Stimulated activated naive CD8-positive, alpha-beta T cell treated with anti-CD3 and anti-CD28 coated beads, Interleukin-15, Interleukin-2, amounts not matched to agents 100 ng/mL and 50 ng/mL, for 24 hours (primary cell): ENCODE measurements at regions not wholly inside any gene's neighbourhood (a gene's known extent, or its start where the extent isn't known, plus 50 kb on each side); places are given as distances from the start of the nearest gene placed in this dataset.
"Not testable (repeated sequence)": the region's sequence is repeated elsewhere in the genome, so short reads cannot be mapped to it uniquely, and the experiment has no call there.

Source experiments
- H3K27ac Mint-ChIP-seq: one replicate; pipeline ENCODE4 v1.8.0; 2021; ENCODE audit warnings: mild to moderate bottlenecking, mixed read lengths
- H3K27me3 Mint-ChIP-seq: one replicate; pipeline ENCODE4 v1.8.0; 2021; ENCODE audit warnings: mixed read lengths
- H3K36me3 Mint-ChIP-seq: one replicate; pipeline ENCODE4 v1.8.0; 2021; ENCODE audit warnings: low read depth, mixed read lengths
- H3K4me1 Mint-ChIP-seq: one replicate; pipeline ENCODE4 v1.8.0; 2021; ENCODE audit warnings: low read depth, mixed read lengths
- H3K4me3 Mint-ChIP-seq: one replicate; pipeline ENCODE4 v1.8.0; 2021; ENCODE audit warnings: mild to moderate bottlenecking, mixed read lengths
- H3K9me3 Mint-ChIP-seq: one replicate; pipeline ENCODE4 v1.8.0; 2021; ENCODE audit warnings: mixed read lengths

- Mint-ChIP-seq H3K27me3 (peaks cover 20% of the 10 kb centered on the region), H3K4me3 (no peak overlapping the region), H3K27ac (no peak overlapping the region), H3K4me1 (no peaks in the 10 kb centered on the region), H3K9me3 (no peaks in the 10 kb centered on the region), H3K36me3 (no peaks in the 10 kb centered on the region)
Measured at GRCh38 chr17:31688701-31689100, 170.3 kb downstream of the COPRS start.

DNA sequence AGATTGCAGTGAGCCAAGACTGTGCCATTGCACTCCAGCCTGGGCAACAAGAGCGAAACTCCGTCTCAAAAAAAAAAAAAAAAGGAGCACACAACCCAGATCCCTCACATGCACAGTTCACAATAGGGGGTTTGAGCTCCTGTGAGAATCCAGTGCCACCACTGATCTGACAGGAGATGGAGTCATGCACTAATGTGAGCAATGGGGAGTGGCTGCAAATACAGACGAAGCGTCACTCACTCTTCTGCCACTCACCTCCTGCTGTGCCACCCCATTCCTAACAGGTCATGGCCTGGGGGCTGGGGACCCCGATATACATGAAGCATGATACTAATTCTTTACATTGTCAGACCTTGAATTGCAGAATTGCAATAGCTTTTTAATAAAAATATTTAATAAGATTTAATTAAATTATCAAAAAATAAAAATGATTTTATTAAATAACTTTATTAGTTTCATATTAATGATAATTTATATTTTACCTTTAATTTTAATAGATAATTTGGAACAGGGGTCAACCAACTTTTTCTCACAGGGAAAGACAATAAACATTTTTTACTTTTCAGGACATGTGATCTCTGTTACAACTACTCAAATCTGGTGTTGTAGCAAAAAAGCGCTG lies 171.4 kb downstream of the COPRS start:
- Mint-ChIP-seq H3K9me3 (no peaks in the 10 kb centered on the region), H3K4me3 (no peak overlapping the region), H3K27me3 (peaks cover 29% of the 10 kb centered on the region), H3K36me3 (no peaks in the 10 kb centered on the region), H3K27ac (no peak overlapping the region), H3K4me1 (no peaks in the 10 kb centered on the region)

DNA sequence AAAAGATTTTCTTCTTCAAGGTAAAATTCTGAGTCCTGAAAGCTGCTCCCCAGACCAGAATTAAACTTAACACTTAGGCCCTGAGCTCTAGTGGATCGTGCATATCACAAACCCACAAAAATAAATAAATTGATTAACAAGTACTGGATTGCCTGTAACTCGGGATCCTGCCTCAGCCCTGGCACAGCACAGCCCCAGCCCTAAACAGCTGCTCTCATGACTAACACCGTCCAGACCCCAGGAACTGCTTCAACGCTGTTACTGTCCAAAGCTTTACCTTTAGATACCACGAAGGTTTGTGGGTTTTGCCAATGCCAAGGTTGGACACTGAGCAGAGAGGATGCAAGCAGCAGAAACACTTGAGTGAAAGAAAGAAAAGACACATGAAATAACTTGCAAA lies 172.5 kb downstream of the COPRS start:
- no peak overlapping the region for H3K4me3 Mint-ChIP-seq
- H3K36me3 Mint-ChIP-seq, result no peaks in the 10 kb centered on the region
- H3K4me1 Mint-ChIP-seq, result no peaks in the 10 kb centered on the region
- H3K27me3 Mint-ChIP-seq, result peaks cover 38% of the 10 kb centered on the region
- no peak overlapping the region for H3K27ac Mint-ChIP-seq
- no peaks in the 10 kb centered on the region for H3K9me3 Mint-ChIP-seq

- H3K4me1 Mint-ChIP-seq, result peaks cover 8% of the 10 kb centered on the region
- H3K27me3 Mint-ChIP-seq, result peaks cover 46% of the 10 kb centered on the region
- H3K4me3 Mint-ChIP-seq, result no peak overlapping the region
- no peaks in the 10 kb centered on the region for H3K9me3 Mint-ChIP-seq
- H3K27ac Mint-ChIP-seq, result no peak overlapping the region
- no peaks in the 10 kb centered on the region for H3K36me3 Mint-ChIP-seq
Measured at GRCh38 chr17:31684901-31685300, 174.1 kb downstream of the COPRS start.

GRCh38 chr17:31680126-31680525 lies 178.9 kb downstream of the COPRS start:
- Mint-ChIP-seq H3K27ac (peak overlapping the region; percentile 47), H3K4me3 (peak overlapping the region; percentile 35), H3K36me3 (no peaks in the 10 kb centered on the region), H3K4me1 (peaks cover 25% of the 10 kb centered on the region), H3K27me3 (peaks cover 57% of the 10 kb centered on the region), H3K9me3 (no peaks in the 10 kb centered on the region)

GRCh38 chr17:31679667-31680066 lies 179.4 kb downstream of the COPRS start:
- Mint-ChIP-seq H3K4me1 (peaks cover 29% of the 10 kb centered on the region), H3K36me3 (no peaks in the 10 kb centered on the region), H3K4me3 (no peak overlapping the region), H3K27ac (peak overlapping the region; percentile 47), H3K9me3 (no peaks in the 10 kb centered on the region), H3K27me3 (peaks cover 57% of the 10 kb centered on the region)

- Mint-ChIP-seq H3K4me1 (peaks cover 29% of the 10 kb centered on the region), H3K9me3 (no peaks in the 10 kb centered on the region), H3K36me3 (no peaks in the 10 kb centered on the region), H3K27me3 (peaks cover 55% of the 10 kb centered on the region), H3K27ac (no peak overlapping the region), H3K4me3 (no peak overlapping the region)
Measured at GRCh38 chr17:31678431-31678830, 180.6 kb downstream of the COPRS start.

DNA sequence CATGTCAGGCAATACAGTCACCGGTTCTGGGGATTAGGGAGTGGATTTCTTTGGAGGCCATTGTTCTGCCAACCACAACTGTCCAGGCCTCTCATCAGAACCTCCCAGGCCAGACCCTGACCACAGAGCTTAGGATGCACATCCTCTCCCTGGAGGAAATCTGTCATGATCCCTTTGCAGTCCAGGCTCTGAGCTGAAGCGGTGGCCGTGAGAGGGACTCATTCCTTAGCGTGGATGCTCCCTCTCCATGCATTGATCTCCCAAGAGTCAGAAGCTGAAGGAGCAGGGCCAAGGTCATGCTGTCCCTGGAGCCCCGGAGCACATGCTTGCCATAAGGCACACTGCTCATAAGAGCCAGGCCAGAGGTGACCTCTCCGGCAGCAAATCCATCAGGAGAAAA lies 181.4 kb downstream of the COPRS start:
- Mint-ChIP-seq H3K27ac (no peak overlapping the region), H3K27me3 (peaks cover 55% of the 10 kb centered on the region), H3K4me3 (no peak overlapping the region), H3K4me1 (peaks cover 29% of the 10 kb centered on the region), H3K9me3 (no peaks in the 10 kb centered on the region), H3K36me3 (no peaks in the 10 kb centered on the region)

DNA sequence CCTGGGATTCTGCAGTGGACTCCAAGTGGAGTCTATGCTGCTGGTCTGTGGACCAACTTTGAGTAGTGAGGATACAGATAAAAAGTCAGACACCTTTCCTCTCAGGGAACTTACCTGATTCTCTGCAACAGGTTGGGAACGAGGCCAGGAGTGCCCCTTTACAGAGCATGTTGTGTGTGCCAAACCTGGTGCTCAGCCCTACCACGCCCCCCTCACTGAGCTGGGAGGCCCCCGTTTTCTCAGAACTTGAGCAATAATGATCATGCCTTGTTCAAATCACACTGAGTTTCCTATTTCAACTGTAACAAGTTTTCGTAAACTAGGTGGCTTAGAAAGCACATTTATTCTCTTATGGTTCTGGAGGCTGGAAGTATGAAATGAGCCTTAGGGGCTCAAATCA lies 182.0 kb downstream of the COPRS start:
- no peaks in the 10 kb centered on the region for H3K9me3 Mint-ChIP-seq
- H3K4me1 Mint-ChIP-seq, result peaks cover 29% of the 10 kb centered on the region
- no peaks in the 10 kb centered on the region for H3K36me3 Mint-ChIP-seq
- H3K27ac Mint-ChIP-seq, result no peak overlapping the region
- no peak overlapping the region for H3K4me3 Mint-ChIP-seq
- peaks cover 56% of the 10 kb centered on the region for H3K27me3 Mint-ChIP-seq

DNA sequence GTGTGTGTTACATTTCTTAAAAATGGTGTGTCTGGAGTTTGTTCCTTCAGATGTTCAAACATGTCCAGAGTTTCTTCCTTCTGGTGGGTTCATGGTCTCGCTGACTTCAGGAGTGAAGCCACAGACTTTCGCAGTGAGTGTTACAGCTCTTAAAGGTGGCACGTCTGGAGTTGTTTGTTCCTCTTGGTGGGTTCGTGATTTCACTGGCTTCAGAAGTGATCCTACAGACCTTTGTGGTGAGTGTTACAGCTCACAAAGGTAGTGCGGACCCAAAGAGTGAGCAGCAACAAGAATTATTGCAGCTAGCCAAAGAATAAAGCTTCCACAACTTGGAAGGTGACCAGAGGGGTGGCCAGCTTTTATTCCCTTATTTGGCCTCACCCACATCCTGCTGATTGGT lies 183.7 kb downstream of the COPRS start:
- H3K9me3 Mint-ChIP-seq, H3K36me3 Mint-ChIP-seq, H3K4me3 Mint-ChIP-seq, H3K27ac Mint-ChIP-seq: not testable (repeated sequence)
- Mint-ChIP-seq H3K4me1 (peaks cover 26% of the 10 kb centered on the region), H3K27me3 (peaks cover 57% of the 10 kb centered on the region)

GRCh38 chr17:31674717-31675349 lies 184.2 kb downstream of the COPRS start:
- H3K4me1 Mint-ChIP-seq, result peaks cover 21% of the 10 kb centered on the region
- no peak overlapping the region for H3K4me3 Mint-ChIP-seq

DNA sequence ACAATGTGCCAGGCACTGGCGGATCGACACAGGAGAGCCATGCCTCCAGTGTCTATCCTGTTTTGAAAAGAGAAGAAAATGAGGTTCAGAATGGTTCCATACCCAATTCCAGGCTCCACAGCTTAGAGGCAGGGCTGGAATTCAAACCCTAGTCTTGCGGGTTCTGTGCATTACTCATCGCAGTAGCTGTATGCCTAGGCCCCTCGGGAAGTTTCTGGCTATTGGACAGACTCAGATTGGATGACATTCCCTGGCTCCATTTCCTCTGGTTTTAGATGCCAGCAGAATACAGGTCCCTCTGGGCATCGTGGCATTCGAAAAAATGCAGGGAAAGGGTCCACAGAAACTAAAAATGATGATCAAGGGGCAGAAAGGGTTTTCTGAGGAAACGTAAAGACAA lies 184.7 kb downstream of the COPRS start:
- no peak overlapping the region for H3K27ac Mint-ChIP-seq
- no peaks in the 10 kb centered on the region for H3K9me3 Mint-ChIP-seq
- H3K4me3 Mint-ChIP-seq, result no peak overlapping the region
- peaks cover 17% of the 10 kb centered on the region for H3K4me1 Mint-ChIP-seq
- H3K36me3 Mint-ChIP-seq, result no peaks in the 10 kb centered on the region
- peaks cover 53% of the 10 kb centered on the region for H3K27me3 Mint-ChIP-seq

More at GRCh38 chr17:31674717-31675349, 184.2 kb downstream of the COPRS start:
- peaks cover 51% of the 10 kb centered on the region for H3K27me3 Mint-ChIP-seq
- H3K9me3 Mint-ChIP-seq, result no peaks in the 10 kb centered on the region
- H3K36me3 Mint-ChIP-seq, result no peaks in the 10 kb centered on the region
- peak overlapping the region; percentile 19 for H3K27ac Mint-ChIP-seq

DNA sequence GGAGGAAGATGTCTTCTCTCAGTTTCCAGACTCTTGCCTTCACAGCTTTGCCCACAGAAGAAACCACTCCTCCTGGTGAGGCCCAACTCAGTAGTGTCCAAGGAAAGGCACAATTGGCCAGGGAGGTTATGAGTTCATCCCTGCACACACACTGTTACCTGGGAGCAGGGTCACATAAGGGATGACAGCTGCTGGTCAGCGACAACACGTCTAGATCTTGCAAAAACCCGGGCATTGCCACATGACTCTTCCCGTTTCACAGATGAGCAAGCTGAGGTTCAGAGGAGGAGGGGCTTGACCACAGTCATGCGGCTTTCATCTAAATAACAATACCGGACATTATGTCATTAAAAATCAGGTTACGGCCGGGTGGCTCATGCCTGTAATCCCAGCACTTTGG lies 186.0 kb downstream of the COPRS start:
- H3K9me3 Mint-ChIP-seq, result no peaks in the 10 kb centered on the region
- H3K27me3 Mint-ChIP-seq, result peaks cover 60% of the 10 kb centered on the region
- H3K4me1 Mint-ChIP-seq, result peaks cover 17% of the 10 kb centered on the region
- H3K27ac Mint-ChIP-seq, result no peak overlapping the region
- H3K4me3 Mint-ChIP-seq, result no peak overlapping the region
- H3K36me3 Mint-ChIP-seq, result no peaks in the 10 kb centered on the region

GRCh38 chr17:31672161-31672819 lies 186.8 kb downstream of the COPRS start:
- Mint-ChIP-seq H3K36me3 (no peaks in the 10 kb centered on the region), H3K4me3 (no peak overlapping the region), H3K4me1 (peaks cover 11% of the 10 kb centered on the region), H3K27ac (no peak overlapping the region), H3K9me3 (no peaks in the 10 kb centered on the region), H3K27me3 (peaks cover 61% of the 10 kb centered on the region)

GRCh38 chr17:31663576-31663975 lies 195.5 kb downstream of the COPRS start:
- no peak overlapping the region for H3K27ac Mint-ChIP-seq
- H3K4me3 Mint-ChIP-seq, result no peak overlapping the region
- peaks cover 15% of the 10 kb centered on the region for H3K9me3 Mint-ChIP-seq
- no peaks in the 10 kb centered on the region for H3K36me3 Mint-ChIP-seq
- H3K4me1 Mint-ChIP-seq, result no peaks in the 10 kb centered on the region
- H3K27me3 Mint-ChIP-seq, result peaks cover 32% of the 10 kb centered on the region
